Neural progenitor cell (in vitro differentiated cells): ENCODE measurements at regions not wholly inside any gene's neighbourhood (a gene's known extent, or its start where the extent isn't known, plus 50 kb on each side); places are given as distances from the start of the nearest gene placed in this dataset.

Experiments used
- CTCF ChIP-seq: fragments of 200-600 bp; sonication (generic); IDR thresholded peaks from 2 replicates; pipeline ENCODE4 v1.5.1; 2017; ENCODE audit warnings: antibody characterized with exemption, mild to moderate bottlenecking
- EZH2phosphoT487 ChIP-seq: fragments of 200-600 bp; sonication (generic); IDR thresholded peaks from 2 replicates; pipeline ENCODE4 v1.6.1; 2017; ENCODE audit warnings: antibody characterized with exemption

DNA sequence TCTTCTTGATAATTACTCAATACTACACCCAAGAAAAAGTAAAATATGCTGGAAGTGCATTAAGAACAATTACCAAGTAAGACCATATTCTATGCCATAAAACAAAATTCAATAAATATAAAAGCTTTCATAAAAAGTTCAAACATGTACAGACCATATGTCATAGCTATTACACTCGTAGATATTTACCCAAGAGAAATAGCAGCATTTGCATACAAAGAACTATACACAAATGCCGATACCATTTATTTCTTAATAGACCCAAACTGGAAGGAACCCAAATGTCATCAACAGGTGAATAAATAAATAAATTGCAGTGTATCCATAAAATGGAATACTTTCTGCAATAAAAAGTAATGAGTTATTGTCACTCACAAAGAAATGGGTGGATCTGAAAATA, 78.3 kb upstream of the SLC16A7 start:
- no peak for TF ChIP-seq CTCF
- TF ChIP-seq EZH2phosphoT487: no peak
